Fibroblast of the aortic adventitia (primary cell): ENCODE measurements at regions not wholly inside any gene's neighbourhood (a gene's known extent, or its start where the extent isn't known, plus 50 kb on each side); places are given as distances from the start of the nearest gene placed in this dataset.

ENCODE experiments used
- DNase-seq: peaks from one replicate; pipeline ENCODE4 v3.0.0-alpha.2; 2010; ENCODE audit warnings: low read depth
- H3K4me3 ChIP-seq: 2 replicates; pipeline ENCODE4 v1.5.1; 2011; ENCODE audit warnings: low read depth, mild to moderate bottlenecking, control low read depth, low read length, moderate library complexity
- TF ChIP-seq, protein P1 (sequence below): IDR thresholded peaks from 2 replicates; pipeline ENCODE4 v1.5.1; 2011; ENCODE audit warnings: mild to moderate bottlenecking, low read length, control low read depth, inconsistent platforms; ENCODE audit not compliant: insufficient read depth

DNA sequence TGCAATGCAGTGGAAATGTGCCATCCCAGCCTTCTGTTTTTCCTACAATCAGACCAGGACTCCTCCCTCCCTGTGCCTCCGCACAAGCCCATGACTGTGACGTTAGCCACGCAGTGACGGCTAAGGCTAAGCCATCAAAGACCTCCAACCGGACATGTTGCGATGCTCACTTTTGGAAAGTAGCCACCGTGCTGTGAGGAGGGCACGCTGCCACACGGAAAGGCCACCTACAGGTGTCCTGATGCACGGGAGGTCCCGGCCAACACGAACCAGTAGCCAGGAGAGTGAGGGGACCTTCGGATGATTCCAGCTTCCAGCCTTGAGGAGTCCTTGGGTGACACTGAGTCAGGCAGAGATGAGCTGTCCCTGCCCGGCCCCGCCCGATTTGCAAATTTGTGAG, 53.9 kb downstream of the FOXL1 start:
- H3K4me3 ChIP-seq, result no peak overlapping the region
- DNase-seq, result no peak
- TF ChIP-seq, protein P1, sequence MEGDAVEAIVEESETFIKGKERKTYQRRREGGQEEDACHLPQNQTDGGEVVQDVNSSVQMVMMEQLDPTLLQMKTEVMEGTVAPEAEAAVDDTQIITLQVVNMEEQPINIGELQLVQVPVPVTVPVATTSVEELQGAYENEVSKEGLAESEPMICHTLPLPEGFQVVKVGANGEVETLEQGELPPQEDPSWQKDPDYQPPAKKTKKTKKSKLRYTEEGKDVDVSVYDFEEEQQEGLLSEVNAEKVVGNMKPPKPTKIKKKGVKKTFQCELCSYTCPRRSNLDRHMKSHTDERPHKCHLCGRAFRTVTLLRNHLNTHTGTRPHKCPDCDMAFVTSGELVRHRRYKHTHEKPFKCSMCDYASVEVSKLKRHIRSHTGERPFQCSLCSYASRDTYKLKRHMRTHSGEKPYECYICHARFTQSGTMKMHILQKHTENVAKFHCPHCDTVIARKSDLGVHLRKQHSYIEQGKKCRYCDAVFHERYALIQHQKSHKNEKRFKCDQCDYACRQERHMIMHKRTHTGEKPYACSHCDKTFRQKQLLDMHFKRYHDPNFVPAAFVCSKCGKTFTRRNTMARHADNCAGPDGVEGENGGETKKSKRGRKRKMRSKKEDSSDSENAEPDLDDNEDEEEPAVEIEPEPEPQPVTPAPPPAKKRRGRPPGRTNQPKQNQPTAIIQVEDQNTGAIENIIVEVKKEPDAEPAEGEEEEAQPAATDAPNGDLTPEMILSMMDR, result no peak

DNA sequence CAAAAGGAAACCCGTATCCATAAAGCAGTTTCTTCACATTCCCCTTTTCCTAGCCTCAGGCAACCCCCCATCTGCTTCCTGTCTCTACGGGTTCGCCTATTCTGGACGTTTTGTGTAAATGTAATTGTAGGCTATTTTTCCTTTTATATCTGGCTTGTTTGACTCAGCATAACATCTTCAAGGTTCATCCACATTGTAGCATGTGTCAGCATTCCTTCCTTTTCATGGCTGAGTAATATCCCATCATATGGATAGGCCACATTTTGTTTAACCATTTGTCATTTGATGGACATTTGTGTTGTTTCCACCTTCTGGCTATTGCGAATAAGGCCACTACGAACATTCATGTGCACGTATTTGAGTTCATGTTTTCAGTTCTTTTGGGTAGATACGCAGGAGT, 54.6 kb downstream of the FOXL1 start:
- DNase-seq, result no peak
- H3K4me3 ChIP-seq, result no peak overlapping the region
- TF ChIP-seq, protein P1, result no peak

DNA sequence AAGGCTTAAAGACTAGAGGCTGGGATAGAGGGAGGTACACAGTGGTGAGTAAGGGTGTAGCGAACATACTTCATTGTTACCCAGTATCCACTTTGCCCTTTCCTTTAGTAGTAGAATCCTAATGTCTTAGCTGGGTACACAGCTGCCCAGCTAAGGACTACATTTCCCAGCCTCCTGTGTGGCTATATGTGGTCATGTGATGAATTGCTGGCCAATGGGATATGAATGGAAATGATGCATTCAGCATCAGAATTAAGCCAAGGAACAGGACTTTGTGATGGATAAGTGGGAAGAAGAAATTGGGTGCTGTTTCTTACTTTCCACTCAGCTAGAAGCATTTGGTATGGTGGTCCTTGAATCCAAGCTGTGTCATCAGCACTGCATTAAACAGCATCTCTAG, 55.9 kb downstream of the FOXL1 start:
- TF ChIP-seq, protein P1, result no peak
- DNase-seq, result peak; percentile 51
- no peak overlapping the region for H3K4me3 ChIP-seq

DNA sequence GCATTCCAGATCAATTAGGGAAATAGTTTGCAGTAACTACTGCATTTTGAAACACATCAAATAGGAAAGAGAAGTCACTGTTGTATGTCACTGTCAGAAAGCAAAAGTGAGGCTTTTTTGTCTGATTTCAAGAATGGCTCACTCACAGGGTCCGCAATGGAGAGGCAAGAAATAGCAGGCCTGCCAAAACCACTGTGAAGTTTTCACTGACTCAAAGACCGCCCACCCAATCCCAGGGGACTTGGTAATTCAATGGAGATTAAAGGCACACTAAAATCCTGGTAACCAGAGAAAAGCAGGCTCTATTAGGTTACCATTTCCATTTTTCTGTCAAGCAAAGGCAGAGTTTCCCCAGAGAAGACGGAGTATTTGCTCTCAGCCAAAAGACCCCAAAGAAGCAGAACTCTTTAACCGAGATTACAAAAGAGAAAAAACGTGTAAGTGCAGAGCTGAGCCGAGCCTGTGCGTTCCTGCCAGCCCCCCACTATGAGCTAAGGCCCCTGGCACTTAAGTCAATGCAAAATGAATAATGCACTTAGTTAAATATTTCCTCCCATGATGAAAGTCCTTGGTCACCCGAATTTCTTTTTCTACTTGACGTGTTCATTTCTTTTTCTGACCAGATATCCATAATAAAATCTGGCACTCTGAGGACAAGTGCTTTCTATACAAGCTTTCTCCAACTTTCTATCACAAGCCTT, 57.0 kb downstream of the FOXL1 start:
- TF ChIP-seq, protein P1, result no peak
- peak; percentile 93 for DNase-seq

DNA sequence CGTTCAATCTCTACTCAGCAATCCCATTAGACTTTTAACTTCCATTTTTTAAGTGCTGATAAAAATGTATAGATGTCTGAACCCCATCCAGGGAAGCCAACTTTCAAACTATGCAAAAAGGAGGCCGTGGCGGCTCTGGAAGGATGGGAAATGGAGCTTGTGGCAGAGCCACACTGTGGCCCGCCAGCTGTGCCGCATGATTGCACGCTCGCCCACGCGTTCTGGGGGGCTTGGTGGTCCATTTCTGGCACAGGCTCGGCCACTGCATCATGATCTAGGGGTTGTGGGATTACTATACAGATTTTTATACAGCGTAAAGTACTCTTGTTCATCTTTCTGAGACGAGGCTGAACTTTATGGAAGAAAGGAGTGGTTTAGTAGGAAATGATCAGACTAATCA, 57.6 kb downstream of the FOXL1 start:
- TF ChIP-seq, protein P1, result no peak
- no peak for DNase-seq
- H3K4me3 ChIP-seq, result no peak overlapping the region

More for the DNA sequence above, 57.0 kb downstream of the FOXL1 start:
- no peak overlapping the region for H3K4me3 ChIP-seq

DNA sequence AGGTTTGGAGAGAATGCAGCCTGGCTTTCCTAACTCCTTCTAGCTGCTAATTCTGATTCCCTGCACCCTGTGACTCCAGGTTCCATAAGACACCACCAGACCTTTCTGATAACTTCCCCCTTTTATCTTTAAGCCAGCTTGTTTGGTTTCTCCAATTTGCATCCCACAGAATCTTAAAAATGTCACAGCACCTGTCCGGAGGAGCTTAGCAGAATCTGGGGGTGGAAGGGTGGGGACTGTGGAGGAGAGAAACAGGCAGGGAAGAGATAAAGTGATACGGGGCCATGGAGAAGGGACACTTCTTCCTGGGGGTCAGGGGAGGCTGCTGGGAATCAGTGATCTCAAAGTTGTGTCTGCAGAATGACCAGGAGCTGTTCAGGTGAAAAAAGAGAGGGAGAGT, 59.4 kb downstream of the FOXL1 start:
- no peak overlapping the region for H3K4me3 ChIP-seq
- TF ChIP-seq, protein P1, result no peak
- DNase-seq, result no peak

DNA sequence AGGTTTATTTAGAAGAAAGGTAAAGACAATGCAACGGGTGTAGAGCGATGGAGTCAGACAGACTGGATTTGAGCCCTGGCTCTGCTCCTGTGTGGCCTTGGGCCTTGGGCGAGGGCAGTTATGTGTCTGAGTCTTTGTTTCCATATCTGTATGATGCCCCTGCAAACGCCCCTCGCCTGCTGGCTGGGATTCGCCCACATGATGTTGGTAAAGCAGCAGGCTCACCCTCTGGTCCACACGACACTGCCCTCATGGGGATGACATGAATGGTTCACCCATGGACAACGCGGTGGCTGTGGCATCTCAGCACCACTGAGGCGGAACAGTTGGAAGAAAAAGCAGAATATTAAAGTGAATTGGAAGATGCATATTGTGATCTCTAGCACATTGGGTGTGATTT, 60.3 kb downstream of the FOXL1 start:
- no peak overlapping the region for H3K4me3 ChIP-seq
- TF ChIP-seq, protein P1, result no peak
- no peak for DNase-seq
